GM23338 (cell line): ENCODE measurements at regions not wholly inside any gene's neighbourhood (a gene's known extent, or its start where the extent isn't known, plus 50 kb on each side); places are given as distances from the start of the nearest gene placed in this dataset.

Experiments used
- ATAC-seq: fragments of 200-7000 bp; cut with Tn5 transposase; 3 replicates; pipeline ENCODE4 v1.9.1; 2020
- DNase-seq: peaks from one replicate; pipeline ENCODE4 v3.0.0-alpha.2; 2015; ENCODE audit warnings: low spot score
- H2AFZ ChIP-seq: fragments of 200-600 bp; sonication (generic); 2 replicates; pipeline ENCODE4 v1.8.0; 2016; ENCODE audit warnings: antibody characterized with exemption, mild to moderate bottlenecking, moderate library complexity
- H3F3A ChIP-seq: fragments of 200-600 bp; sonication (generic); replicated peaks from 2 replicates; pipeline ENCODE4 v1.8.0; 2017; ENCODE audit warnings: antibody characterized with exemption, mixed run types, low read depth
- H3K27ac ChIP-seq: fragments of 200-600 bp; sonication (generic); 2 replicates; pipeline ENCODE4 v1.6.1; 2016; ENCODE audit warnings: low read depth
- H3K27me3 ChIP-seq: fragments of 200-600 bp; sonication (generic); 2 replicates; pipeline ENCODE4 v1.8.0; 2016; ENCODE audit warnings: mild to moderate bottlenecking, mixed run types, moderate library complexity; ENCODE audit not compliant: insufficient read depth
- H3K36me3 ChIP-seq: fragments of 200-600 bp; sonication (generic); 2 replicates; pipeline ENCODE4 v1.8.0; 2016; ENCODE audit warnings: mild to moderate bottlenecking; ENCODE audit not compliant: insufficient read depth
- H3K4me1 ChIP-seq: fragments of 200-600 bp; sonication (generic); 2 replicates; pipeline ENCODE4 v1.8.0; 2016; ENCODE audit warnings: mild to moderate bottlenecking, moderate library complexity; ENCODE audit not compliant: insufficient read depth
- H3K4me2 ChIP-seq: fragments of 200-600 bp; sonication (generic); 2 replicates; pipeline ENCODE4 v1.7.1; 2017; ENCODE audit warnings: mixed run types
- H3K4me3 ChIP-seq: fragments of 200-600 bp; sonication (generic); 2 replicates; pipeline ENCODE4 v1.6.1; 2016; ENCODE audit warnings: mixed run types
- H3K79me2 ChIP-seq: fragments of 200-600 bp; sonication (generic); replicated peaks from 2 replicates; pipeline ENCODE4 v1.8.0; 2017; ENCODE audit warnings: mild to moderate bottlenecking; ENCODE audit not compliant: insufficient read depth
- H3K9me2 ChIP-seq: fragments of 200-600 bp; sonication (generic); 2 replicates; pipeline ENCODE4 v1.8.0; 2017; ENCODE audit not compliant: insufficient read depth
- H4K20me1 ChIP-seq: fragments of 200-600 bp; sonication (generic); replicated peaks from 2 replicates; pipeline ENCODE4 v1.8.0; 2017; ENCODE audit warnings: mild to moderate bottlenecking; ENCODE audit not compliant: insufficient read depth
- H3K27ac Mint-ChIP-seq: 2 replicates; pipeline ENCODE4 v1.8.0; 2020; ENCODE audit warnings: inconsistent platforms, mild to moderate bottlenecking, moderate library complexity, mixed read lengths
- H3K27me3 Mint-ChIP-seq: 3 replicates; pipeline ENCODE4 v1.8.0; 2022; ENCODE audit warnings: low read depth, mild to moderate bottlenecking, moderate library complexity, mixed read lengths, inconsistent platforms; ENCODE audit not compliant: insufficient read depth, poor library complexity
- H3K36me3 Mint-ChIP-seq: 3 replicates; pipeline ENCODE4 v1.8.0; 2021; ENCODE audit warnings: low read depth, mild to moderate bottlenecking, inconsistent platforms, moderate library complexity, mixed read lengths
- H3K4me1 Mint-ChIP-seq: 3 replicates; pipeline ENCODE4 v1.8.0; 2020; ENCODE audit warnings: mild to moderate bottlenecking, inconsistent platforms, mixed read lengths
- H3K4me3 Mint-ChIP-seq: 3 replicates; pipeline ENCODE4 v1.8.0; 2021; ENCODE audit warnings: moderate library complexity, mild to moderate bottlenecking, inconsistent platforms, mixed read lengths
- H3K9me3 Mint-ChIP-seq: 3 replicates; pipeline ENCODE4 v1.8.0; 2020; ENCODE audit warnings: moderate library complexity, mild to moderate bottlenecking, inconsistent platforms, mixed read lengths
- CREB1 ChIP-seq: fragments of 250-450 bp; sonication (Bioruptor Pico); IDR thresholded peaks from 2 replicates; pipeline ENCODE4 v1.5.0; 2020; ENCODE audit warnings: low read depth, mild to moderate bottlenecking, moderate library complexity
- EZH2phosphoT487 ChIP-seq: fragments of 200-600 bp; sonication (generic); IDR thresholded peaks from one replicate; pipeline ENCODE4 v1.8.1; 2018; ENCODE audit warnings: antibody characterized with exemption; ENCODE audit not compliant: unreplicated experiment
- NANOG ChIP-seq: IDR thresholded peaks from 2 replicates; pipeline ENCODE4 v1.6.1; 2016; ENCODE audit warnings: antibody characterized with exemption, borderline replicate concordance
- POLR2AphosphoS5 ChIP-seq: IDR thresholded peaks from 2 replicates; pipeline ENCODE4 v1.6.1; 2016; ENCODE audit warnings: antibody characterized with exemption, low read depth
- STAT1 ChIP-seq: IDR thresholded peaks from one replicate; pipeline ENCODE4 v1.6.1; 2016; ENCODE audit warnings: antibody characterized with exemption; ENCODE audit not compliant: unreplicated experiment
- ZNF331 ChIP-seq: fragments of 250-450 bp; sonication (Bioruptor Pico); IDR thresholded peaks from 2 replicates; pipeline ENCODE4 v1.5.0; 2020; ENCODE audit warnings: low read depth, mild to moderate bottlenecking, moderate library complexity
- ZNF462 ChIP-seq: fragments of 250-450 bp; sonication (Bioruptor Pico); IDR thresholded peaks from 2 replicates; pipeline ENCODE4 v1.5.0; 2020; ENCODE audit warnings: mild to moderate bottlenecking, moderate library complexity
- TF ChIP-seq, protein P1 (sequence below): IDR thresholded peaks from one replicate; pipeline ENCODE4 v1.6.1; 2018; ENCODE audit warnings: antibody characterized with exemption; ENCODE audit not compliant: unreplicated experiment

DNA sequence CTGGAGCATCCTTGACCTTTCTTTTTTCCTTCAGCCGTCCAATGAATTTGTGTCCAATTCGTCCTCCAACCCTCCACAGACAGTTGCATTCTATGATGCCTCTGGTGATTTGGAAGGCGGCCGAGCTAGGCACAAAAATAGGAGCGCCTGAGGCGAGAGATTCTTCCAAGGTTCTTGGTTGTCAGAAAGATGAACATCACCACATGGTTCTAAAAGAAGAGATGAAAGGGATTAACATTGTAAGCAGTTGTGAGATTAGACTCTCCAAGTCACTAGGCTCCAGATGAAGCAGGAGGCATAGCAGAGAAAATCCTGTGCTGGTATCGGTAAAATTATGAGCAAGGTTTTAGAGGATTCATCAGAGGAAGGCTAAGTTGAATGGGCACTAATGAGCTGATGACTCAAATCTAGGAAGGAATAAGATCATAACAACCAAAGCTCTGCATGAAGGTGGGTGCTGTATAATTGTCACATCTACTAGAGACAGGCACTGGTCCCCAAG lies 75.4 kb upstream of the MAP4K3 start:
- ATAC-seq (no peak), DNase-seq (no peak)
- peaks cover 44% of the 10 kb centered on the region for H3K4me1 ChIP-seq
- H3K36me3 ChIP-seq: no peaks in the 10 kb centered on the region
- H3K36me3 Mint-ChIP-seq: no peaks in the 10 kb centered on the region; the same call in 2 of the 3 replicates
- H3K79me2 ChIP-seq: no peaks in the 10 kb centered on the region
- H3F3A ChIP-seq: peaks cover 14% of the 10 kb centered on the region; the same call in 1 of the 2 replicates
- no peak overlapping the region for H3K4me2 ChIP-seq
- H2AFZ ChIP-seq: no peak overlapping the region
- H3K27me3 Mint-ChIP-seq: peaks cover 15% of the 10 kb centered on the region
- H3K9me3 Mint-ChIP-seq: no peaks in the 10 kb centered on the region
- no peaks in the 10 kb centered on the region for H4K20me1 ChIP-seq
- TF ChIP-seq, protein P1, sequence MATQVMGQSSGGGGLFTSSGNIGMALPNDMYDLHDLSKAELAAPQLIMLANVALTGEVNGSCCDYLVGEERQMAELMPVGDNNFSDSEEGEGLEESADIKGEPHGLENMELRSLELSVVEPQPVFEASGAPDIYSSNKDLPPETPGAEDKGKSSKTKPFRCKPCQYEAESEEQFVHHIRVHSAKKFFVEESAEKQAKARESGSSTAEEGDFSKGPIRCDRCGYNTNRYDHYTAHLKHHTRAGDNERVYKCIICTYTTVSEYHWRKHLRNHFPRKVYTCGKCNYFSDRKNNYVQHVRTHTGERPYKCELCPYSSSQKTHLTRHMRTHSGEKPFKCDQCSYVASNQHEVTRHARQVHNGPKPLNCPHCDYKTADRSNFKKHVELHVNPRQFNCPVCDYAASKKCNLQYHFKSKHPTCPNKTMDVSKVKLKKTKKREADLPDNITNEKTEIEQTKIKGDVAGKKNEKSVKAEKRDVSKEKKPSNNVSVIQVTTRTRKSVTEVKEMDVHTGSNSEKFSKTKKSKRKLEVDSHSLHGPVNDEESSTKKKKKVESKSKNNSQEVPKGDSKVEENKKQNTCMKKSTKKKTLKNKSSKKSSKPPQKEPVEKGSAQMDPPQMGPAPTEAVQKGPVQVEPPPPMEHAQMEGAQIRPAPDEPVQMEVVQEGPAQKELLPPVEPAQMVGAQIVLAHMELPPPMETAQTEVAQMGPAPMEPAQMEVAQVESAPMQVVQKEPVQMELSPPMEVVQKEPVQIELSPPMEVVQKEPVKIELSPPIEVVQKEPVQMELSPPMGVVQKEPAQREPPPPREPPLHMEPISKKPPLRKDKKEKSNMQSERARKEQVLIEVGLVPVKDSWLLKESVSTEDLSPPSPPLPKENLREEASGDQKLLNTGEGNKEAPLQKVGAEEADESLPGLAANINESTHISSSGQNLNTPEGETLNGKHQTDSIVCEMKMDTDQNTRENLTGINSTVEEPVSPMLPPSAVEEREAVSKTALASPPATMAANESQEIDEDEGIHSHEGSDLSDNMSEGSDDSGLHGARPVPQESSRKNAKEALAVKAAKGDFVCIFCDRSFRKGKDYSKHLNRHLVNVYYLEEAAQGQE: no peak
- no peak for TF ChIP-seq EZH2phosphoT487
- H3K4me1 Mint-ChIP-seq: peaks cover 50% of the 10 kb centered on the region
- no peak overlapping the region for H3K27ac ChIP-seq
- no peak overlapping the region for H3K4me3 Mint-ChIP-seq
- no peak overlapping the region for H3K4me3 ChIP-seq
- H3K27me3 ChIP-seq: no peaks in the 10 kb centered on the region
- H3K27ac Mint-ChIP-seq: no peak overlapping the region
- H3K9me2 ChIP-seq: 0 out of 2 replicates have a peak, but pooled peaks cover 5% of the 10 kb centered on the region

- Histone ChIP-seq H2AFZ (no peak overlapping the region), H3K4me2 (no peak overlapping the region), H3K79me2 (no peaks in the 10 kb centered on the region), H3K9me2 (0 out of 2 replicates have a peak, but pooled peaks cover 5% of the 10 kb centered on the region), H3K4me3 (no peak overlapping the region), H3F3A (peaks cover 14% of the 10 kb centered on the region; the same call in 1 of the 2 replicates), H3K27ac (no peak overlapping the region), H3K27me3 (no peaks in the 10 kb centered on the region), H4K20me1 (no peaks in the 10 kb centered on the region), H3K4me1 (peaks cover 48% of the 10 kb centered on the region), H3K36me3 (no peaks in the 10 kb centered on the region)
- Mint-ChIP-seq H3K27me3 (peaks cover 15% of the 10 kb centered on the region), H3K4me1 (peaks cover 54% of the 10 kb centered on the region), H3K9me3 (no peaks in the 10 kb centered on the region), H3K27ac (no peak overlapping the region), H3K4me3 (no peak overlapping the region), H3K36me3 (no peaks in the 10 kb centered on the region; the same call in 2 of the 3 replicates)
- DNase-seq (no peak), ATAC-seq (no peak)
- no peak for TF ChIP-seq STAT1
- TF ChIP-seq, protein P1: no peak
- no peak for TF ChIP-seq EZH2phosphoT487
- TF ChIP-seq NANOG: no peak
- no peak for TF ChIP-seq ZNF331
- no peak for TF ChIP-seq POLR2AphosphoS5
- TF ChIP-seq CREB1: no peak
- no peak for TF ChIP-seq ZNF462 (CRISPR knock-in tag)
Observed at GRCh38 chr2:39512941-39513340, 75.9 kb upstream of the MAP4K3 start.
